ENCODE measurements at regions not wholly inside any gene's neighbourhood (a gene's known extent, or its start where the extent isn't known, plus 50 kb on each side); places are given as distances from the start of the nearest gene placed in this dataset.

DNA sequence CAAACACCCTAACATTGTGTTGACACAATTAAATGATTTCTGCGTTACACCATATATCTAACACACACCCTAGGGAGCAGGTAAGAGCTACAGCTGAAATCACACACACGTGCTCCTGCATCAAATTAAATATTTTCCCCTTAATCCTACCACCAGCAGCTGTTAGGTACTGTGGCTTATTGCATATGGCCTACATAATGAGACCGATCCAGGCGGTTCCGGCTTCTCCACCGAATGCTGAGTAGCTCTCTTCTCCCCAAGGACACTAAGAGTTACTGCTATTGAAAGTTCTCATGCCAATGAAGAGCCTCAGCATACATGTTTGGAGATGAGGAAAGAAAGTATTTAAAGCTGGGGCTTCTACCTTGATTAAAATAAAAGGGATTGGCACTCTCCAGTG lies 472.2 kb upstream of the STXBP6 start:
- Mint-ChIP-seq H3K27me3 (ENCODE audit: low read depth in 3 of 3) (peaks cover 0 to 5% (median 0%) of the 10 kb centered on the region in 3 donors), H3K27ac (no peak overlapping the region), H3K9me3 (peaks cover 0 to 6% (median 0%) of the 10 kb centered on the region in 6 donors), H3K4me1 (no peaks in the 10 kb centered on the region), H3K4me3 (no peak overlapping the region), H3K36me3 (no peaks in the 10 kb centered on the region)
- no peak for DNase-seq

DNA sequence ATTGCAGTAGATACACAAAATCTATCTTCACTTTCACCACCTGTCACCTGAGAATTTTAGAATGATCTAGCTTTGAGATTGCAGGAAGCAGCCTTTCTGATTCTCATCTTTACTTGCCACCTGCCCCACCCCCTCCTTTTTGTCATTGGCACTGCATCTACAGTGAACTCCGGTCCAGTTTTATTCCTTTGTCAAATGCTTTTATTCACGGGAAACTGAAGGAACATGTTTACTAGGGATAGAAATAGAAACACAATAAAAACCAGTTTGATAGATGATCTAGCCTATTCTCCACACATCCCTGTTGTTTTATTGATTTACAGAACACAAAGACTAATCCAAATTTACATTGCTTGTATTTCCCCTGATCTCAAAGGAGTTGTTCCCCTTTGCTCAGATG lies 471.7 kb upstream of the STXBP6 start:
- no peak for DNase-seq
- no peak overlapping the region for H3K4me3 Mint-ChIP-seq
- no peaks in the 10 kb centered on the region for H3K4me1 Mint-ChIP-seq
- no peaks in the 10 kb centered on the region for H3K36me3 Mint-ChIP-seq
- peaks cover 0 to 5% (median 0%) of the 10 kb centered on the region in 3 donors for H3K27me3 Mint-ChIP-seq (ENCODE audit: low read depth in 3 of 3)
- no peak overlapping the region for H3K27ac Mint-ChIP-seq
- H3K9me3 Mint-ChIP-seq = peaks cover 0 to 6% (median 0%) of the 10 kb centered on the region in 6 donors

GRCh38 chr14:25520821-25521220 lies 470.9 kb upstream of the STXBP6 start:
- Mint-ChIP-seq H3K9me3 (peaks cover 0 to 5% (median under 1%) of the 10 kb centered on the region in 6 donors), H3K27me3 (ENCODE audit: low read depth in 3 of 3) (peaks cover 0 to 5% (median 0%) of the 10 kb centered on the region in 3 donors), H3K36me3 (no peaks in the 10 kb centered on the region), H3K4me3 (no peak overlapping the region), H3K4me1 (no peaks in the 10 kb centered on the region), H3K27ac (no peak overlapping the region)
- no peak for DNase-seq

DNA sequence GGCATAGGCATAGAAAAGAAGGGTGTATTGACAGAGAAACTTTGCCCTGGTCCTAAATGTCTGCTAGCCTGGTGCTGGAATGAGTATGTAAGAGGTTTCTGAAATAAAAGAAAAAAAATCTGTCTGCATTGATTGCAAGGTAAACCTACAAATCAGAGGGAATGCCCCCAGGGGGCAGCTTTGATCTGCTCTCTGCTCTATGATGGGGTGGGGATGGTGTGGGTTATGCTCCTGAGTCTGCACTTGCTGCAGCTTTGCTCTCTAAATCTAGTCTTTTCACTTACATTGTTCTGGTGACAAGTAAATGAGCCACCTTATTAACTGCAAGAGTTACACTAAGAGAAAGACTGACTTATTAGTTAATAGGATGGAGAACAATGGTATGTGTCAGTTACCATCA lies 468.4 kb upstream of the STXBP6 start:
- peaks cover 0 to 9% (median 3%) of the 10 kb centered on the region in 6 donors for H3K9me3 Mint-ChIP-seq
- no peaks in the 10 kb centered on the region for H3K4me1 Mint-ChIP-seq
- peaks cover 0 to 2% (median 0%) of the 10 kb centered on the region in 3 donors for H3K27me3 Mint-ChIP-seq (ENCODE audit: low read depth in 3 of 3)
- no peaks in the 10 kb centered on the region for H3K36me3 Mint-ChIP-seq
- DNase-seq = no peak
- no peak overlapping the region for H3K27ac Mint-ChIP-seq
- H3K4me3 Mint-ChIP-seq = no peak overlapping the region

- Mint-ChIP-seq H3K27ac (no peak overlapping the region), H3K9me3 (peaks cover 0 to 9% (median 3%) of the 10 kb centered on the region in 6 donors), H3K27me3 (ENCODE audit: low read depth in 3 of 3) (peaks cover 0 to 2% (median 0%) of the 10 kb centered on the region in 3 donors), H3K4me3 (no peak overlapping the region), H3K36me3 (no peaks in the 10 kb centered on the region), H3K4me1 (no peaks in the 10 kb centered on the region)
- DNase-seq = no peak
Measured at GRCh38 chr14:25516838-25517237, 466.9 kb upstream of the STXBP6 start.

GRCh38 chr14:25508845-25509244 lies 458.9 kb upstream of the STXBP6 start:
- H3K9me3 Mint-ChIP-seq = peaks cover 0 to 13% (median 0%) of the 10 kb centered on the region in 6 donors
- DNase-seq = no peak
- H3K4me3 Mint-ChIP-seq = no peak overlapping the region
- H3K27me3 Mint-ChIP-seq (ENCODE audit: low read depth in 3 of 3) = peaks cover 0 to 3% (median 0%) of the 10 kb centered on the region in 3 donors
- H3K4me1 Mint-ChIP-seq = no peaks in the 10 kb centered on the region
- no peaks in the 10 kb centered on the region for H3K36me3 Mint-ChIP-seq
- H3K27ac Mint-ChIP-seq = no peak overlapping the region

GRCh38 chr14:25501749-25502148 lies 451.8 kb upstream of the STXBP6 start:
- H3K4me3 Mint-ChIP-seq = no peak overlapping the region
- H3K4me1 Mint-ChIP-seq = no peaks in the 10 kb centered on the region
- DNase-seq = no peak
- H3K27ac Mint-ChIP-seq = no peak overlapping the region
- peaks cover 0 to 6% (median 0%) of the 10 kb centered on the region in 3 donors for H3K27me3 Mint-ChIP-seq (ENCODE audit: low read depth in 3 of 3)
- no peaks in the 10 kb centered on the region for H3K36me3 Mint-ChIP-seq
- H3K9me3 Mint-ChIP-seq = peaks cover 0 to 10% (median 0%) of the 10 kb centered on the region in 6 donors

DNA sequence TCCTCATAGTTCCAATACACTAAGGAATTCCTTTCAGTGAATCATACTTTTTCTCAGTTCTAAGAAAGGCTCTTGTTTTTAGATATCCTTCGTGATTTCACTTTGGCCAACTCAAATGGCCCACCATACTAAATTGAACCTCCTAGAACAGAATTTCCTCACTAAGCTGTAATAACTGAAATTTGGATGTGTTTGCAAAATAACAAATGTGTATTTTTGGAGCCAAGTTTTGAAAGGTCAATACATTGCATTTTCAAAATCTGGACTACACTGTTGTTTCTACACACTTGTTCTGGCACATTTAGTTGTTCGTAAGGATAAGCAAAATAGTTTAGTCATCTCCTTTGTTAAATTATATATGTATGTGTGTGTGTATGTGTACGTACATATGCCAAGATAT lies 439.0 kb upstream of the STXBP6 start:
- Mint-ChIP-seq H3K9me3 (peaks cover 0 to 2% (median 0%) of the 10 kb centered on the region in 6 donors), H3K36me3 (no peaks in the 10 kb centered on the region), H3K27ac (no peak overlapping the region), H3K4me1 (no peaks in the 10 kb centered on the region), H3K27me3 (ENCODE audit: low read depth in 3 of 3) (peaks cover 0 to 2% (median 0%) of the 10 kb centered on the region in 3 donors), H3K4me3 (no peak overlapping the region)
- DNase-seq = no peak

- H3K27ac Mint-ChIP-seq = no peak overlapping the region
- H3K4me3 Mint-ChIP-seq = no peak overlapping the region
Measured at GRCh38 chr14:25485381-25485780, 435.4 kb upstream of the STXBP6 start.

GRCh38 chr14:25484906-25485305 lies 435.0 kb upstream of the STXBP6 start:
- peaks cover 0 to 1% (median 0%) of the 10 kb centered on the region in 6 donors for H3K9me3 Mint-ChIP-seq
- no peaks in the 10 kb centered on the region for H3K4me1 Mint-ChIP-seq
- no peak overlapping the region for H3K4me3 Mint-ChIP-seq
- H3K27me3 Mint-ChIP-seq (ENCODE audit: low read depth in 3 of 3) = no peaks in the 10 kb centered on the region
- H3K36me3 Mint-ChIP-seq = no peaks in the 10 kb centered on the region
- H3K27ac Mint-ChIP-seq = no peak overlapping the region
- DNase-seq = no peak

More at GRCh38 chr14:25485381-25485780, 435.4 kb upstream of the STXBP6 start:
- no peak for DNase-seq
- no peaks in the 10 kb centered on the region for H3K36me3 Mint-ChIP-seq
- H3K9me3 Mint-ChIP-seq = peaks cover 0 to 1% (median 0%) of the 10 kb centered on the region in 6 donors
- H3K27me3 Mint-ChIP-seq (ENCODE audit: low read depth in 3 of 3) = no peaks in the 10 kb centered on the region
- H3K4me1 Mint-ChIP-seq = no peaks in the 10 kb centered on the region

DNA sequence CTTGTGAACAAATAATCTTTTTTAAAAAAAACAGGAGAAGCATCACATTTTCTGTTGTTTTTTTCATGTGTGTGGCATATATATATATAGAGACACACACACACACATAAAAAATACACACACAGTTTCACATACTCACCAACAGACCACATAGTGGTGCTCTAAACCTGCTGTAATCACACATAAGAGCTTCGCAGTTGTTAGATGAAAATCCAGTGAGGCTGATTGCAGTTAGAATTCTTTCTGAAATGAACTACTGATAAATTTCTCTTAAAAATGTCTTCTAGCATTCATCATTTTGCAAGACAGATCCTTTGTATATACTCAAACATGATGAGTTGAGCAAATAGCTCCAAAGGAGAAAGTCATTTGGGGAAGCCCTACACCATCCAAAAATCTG lies 434.3 kb upstream of the STXBP6 start:
- Mint-ChIP-seq H3K4me1 (no peaks in the 10 kb centered on the region), H3K36me3 (no peaks in the 10 kb centered on the region), H3K9me3 (peaks cover 0 to 1% (median 0%) of the 10 kb centered on the region in 6 donors), H3K27me3 (ENCODE audit: low read depth in 3 of 3) (no peaks in the 10 kb centered on the region), H3K4me3 (no peak overlapping the region), H3K27ac (no peak overlapping the region)
- no peak for DNase-seq

DNA sequence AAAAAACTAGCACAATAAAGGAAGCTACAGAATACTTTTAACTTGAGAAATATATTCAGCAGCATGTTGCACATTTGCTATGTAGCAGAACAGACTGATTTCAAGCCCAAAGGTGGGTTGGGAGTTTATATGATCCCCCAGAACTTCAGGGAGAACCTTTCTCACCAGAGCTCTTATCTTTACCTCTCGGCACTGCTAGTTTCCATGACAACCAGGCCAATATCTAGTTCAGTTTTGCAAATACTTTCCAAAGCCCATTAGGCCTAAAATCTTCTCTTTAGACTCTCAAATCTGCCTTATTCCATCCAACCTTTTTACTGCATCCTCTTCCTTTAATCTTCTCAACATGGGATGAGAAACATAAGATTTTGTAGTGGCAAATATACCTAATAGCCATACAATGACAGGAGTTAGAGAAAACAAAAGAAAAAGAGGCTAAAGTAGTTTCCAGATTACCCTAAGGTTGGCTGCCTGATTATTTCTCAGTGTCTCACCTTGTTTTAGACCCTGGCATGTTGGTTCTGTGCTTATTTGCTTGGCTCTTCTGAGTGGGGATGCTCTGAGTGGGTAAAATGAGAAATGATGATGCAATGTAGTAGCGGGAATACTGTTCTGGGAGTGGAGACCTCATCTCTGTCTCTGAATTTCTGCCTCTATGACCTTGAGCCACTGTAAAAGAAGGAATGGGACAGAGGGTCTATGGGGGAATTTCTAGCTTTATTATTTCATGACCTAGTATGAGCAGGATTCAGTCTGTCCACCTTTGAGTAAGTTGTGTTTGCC lies 427.6 kb upstream of the STXBP6 start:
- Mint-ChIP-seq H3K9me3 (peaks cover 0 to 8% (median 1%) of the 10 kb centered on the region in 6 donors), H3K27me3 (ENCODE audit: low read depth in 3 of 3) (peaks cover 0 to 2% (median 0%) of the 10 kb centered on the region in 3 donors), H3K36me3 (no peaks in the 10 kb centered on the region), H3K4me1 (no peaks in the 10 kb centered on the region), H3K4me3 (no peak overlapping the region), H3K27ac (no peak overlapping the region)
- no peak for DNase-seq

- no peaks in the 10 kb centered on the region for H3K4me1 Mint-ChIP-seq
Measured at GRCh38 chr14:25472700-25473099, 422.8 kb upstream of the STXBP6 start.

DNA sequence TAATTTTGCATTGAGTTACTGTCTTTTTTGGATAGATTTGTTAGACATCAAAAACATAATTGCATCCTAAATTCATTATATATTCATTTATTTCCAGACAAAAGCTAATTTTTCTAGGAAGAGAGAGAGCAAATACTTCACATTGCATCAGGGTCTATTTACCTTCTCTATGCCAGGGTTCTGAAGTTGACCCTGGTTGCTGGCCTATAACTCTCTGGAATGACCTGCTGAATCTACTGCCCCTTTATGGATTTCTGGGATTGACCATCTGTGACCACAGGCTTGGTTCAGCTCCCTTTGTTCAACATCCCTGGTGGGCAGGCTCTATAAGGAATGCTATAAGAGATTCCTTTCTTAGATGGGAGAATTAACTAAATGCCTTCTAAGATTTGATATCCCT lies 414.8 kb upstream of the STXBP6 start:
- no peaks in the 10 kb centered on the region for H3K9me3 Mint-ChIP-seq
- H3K27ac Mint-ChIP-seq = no peak overlapping the region
- no peaks in the 10 kb centered on the region for H3K4me1 Mint-ChIP-seq
- no peaks in the 10 kb centered on the region for H3K36me3 Mint-ChIP-seq
- H3K27me3 Mint-ChIP-seq (ENCODE audit: low read depth in 3 of 3) = peaks cover 0 to 3% (median 2%) of the 10 kb centered on the region in 3 donors
- H3K4me3 Mint-ChIP-seq = no peak overlapping the region
- no peak for DNase-seq

More at GRCh38 chr14:25472700-25473099, 422.8 kb upstream of the STXBP6 start:
- no peaks in the 10 kb centered on the region for H3K36me3 Mint-ChIP-seq
- H3K9me3 Mint-ChIP-seq = peaks cover 0 to 6% (median 1%) of the 10 kb centered on the region in 6 donors
- H3K27ac Mint-ChIP-seq = no peak overlapping the region
- H3K4me3 Mint-ChIP-seq = no peak overlapping the region
- no peak for DNase-seq
- peaks cover 0 to 3% (median 2%) of the 10 kb centered on the region in 3 donors for H3K27me3 Mint-ChIP-seq (ENCODE audit: low read depth in 3 of 3)
